ENCODE measurements at regions not wholly inside any gene's neighbourhood (a gene's known extent, or its start where the extent isn't known, plus 50 kb on each side); places are given as distances from the start of the nearest gene placed in this dataset.
A peak's percentile ranks its signal among the peaks of the same experiment; 100 is the strongest.

GRCh38 chr10:118209215-118209614, 132.9 kb downstream of the FAM204A start:
- H3K27ac Mint-ChIP-seq (ENCODE audit: unreplicated experiment) = peak overlapping the region; percentile 71
- peak overlapping the region; percentile 50 for H3K4me3 Mint-ChIP-seq (ENCODE audit: unreplicated experiment)
- no peaks in the 10 kb centered on the region for H3K36me3 Mint-ChIP-seq (ENCODE audit: unreplicated experiment)
- H3K27me3 Mint-ChIP-seq (ENCODE audit: unreplicated experiment) = no peaks in the 10 kb centered on the region
- peaks cover 8% of the 10 kb centered on the region for H3K9me3 Mint-ChIP-seq (ENCODE audit: unreplicated experiment)
- peaks cover 20% of the 10 kb centered on the region for H3K4me1 Mint-ChIP-seq (ENCODE audit: low read depth, unreplicated experiment)
- no peak for DNase-seq
- no peak for TF ChIP-seq CTCF (IDR thresholded peaks at IDR 0.05; ENCODE audit: partially characterized antibody, unreplicated experiment)

- no peak overlapping the region for H3K4me3 Mint-ChIP-seq (ENCODE audit: unreplicated experiment)
- no peak for TF ChIP-seq CTCF (IDR thresholded peaks at IDR 0.05; ENCODE audit: partially characterized antibody, unreplicated experiment)
- H3K36me3 Mint-ChIP-seq (ENCODE audit: unreplicated experiment) = no peaks in the 10 kb centered on the region
- no peak overlapping the region for H3K27ac Mint-ChIP-seq (ENCODE audit: unreplicated experiment)
- no peak for DNase-seq
- H3K9me3 Mint-ChIP-seq (ENCODE audit: unreplicated experiment) = peaks cover 8% of the 10 kb centered on the region
- peaks cover 21% of the 10 kb centered on the region for H3K4me1 Mint-ChIP-seq (ENCODE audit: low read depth, unreplicated experiment)
- no peaks in the 10 kb centered on the region for H3K27me3 Mint-ChIP-seq (ENCODE audit: unreplicated experiment)
Measured at GRCh38 chr10:118207470-118208007, 134.6 kb downstream of the FAM204A start.

GRCh38 chr10:118204292-118204943, 137.7 kb downstream of the FAM204A start:
- H3K36me3 Mint-ChIP-seq (ENCODE audit: unreplicated experiment) = no peaks in the 10 kb centered on the region
- H3K27ac Mint-ChIP-seq (ENCODE audit: unreplicated experiment) = peak overlapping the region; percentile 82
- H3K9me3 Mint-ChIP-seq (ENCODE audit: unreplicated experiment) = peaks cover 8% of the 10 kb centered on the region
- H3K4me1 Mint-ChIP-seq (ENCODE audit: low read depth, unreplicated experiment) = peaks cover 20% of the 10 kb centered on the region
- TF ChIP-seq CTCF (IDR thresholded peaks at IDR 0.05; ENCODE audit: partially characterized antibody, unreplicated experiment) = no peak
- no peaks in the 10 kb centered on the region for H3K27me3 Mint-ChIP-seq (ENCODE audit: unreplicated experiment)
- DNase-seq = no peak
- H3K4me3 Mint-ChIP-seq (ENCODE audit: unreplicated experiment) = no peak overlapping the region

GRCh38 chr10:118203461-118203860, 138.7 kb downstream of the FAM204A start:
- no peaks in the 10 kb centered on the region for H3K36me3 Mint-ChIP-seq (ENCODE audit: unreplicated experiment)
- H3K9me3 Mint-ChIP-seq (ENCODE audit: unreplicated experiment) = peaks cover 8% of the 10 kb centered on the region
- TF ChIP-seq CTCF (IDR thresholded peaks at IDR 0.05; ENCODE audit: partially characterized antibody, unreplicated experiment) = no peak
- no peak overlapping the region for H3K27ac Mint-ChIP-seq (ENCODE audit: unreplicated experiment)
- no peaks in the 10 kb centered on the region for H3K27me3 Mint-ChIP-seq (ENCODE audit: unreplicated experiment)
- H3K4me3 Mint-ChIP-seq (ENCODE audit: unreplicated experiment) = no peak overlapping the region
- no peak for DNase-seq
- peaks cover 17% of the 10 kb centered on the region for H3K4me1 Mint-ChIP-seq (ENCODE audit: low read depth, unreplicated experiment)

GRCh38 chr10:118195729-118196128, 146.4 kb downstream of the FAM204A start:
- no peak for DNase-seq
- Mint-ChIP-seq H3K4me3 (ENCODE audit: unreplicated experiment) (no peak overlapping the region), H3K9me3 (ENCODE audit: unreplicated experiment) (no peaks in the 10 kb centered on the region), H3K27ac (ENCODE audit: unreplicated experiment) (no peak overlapping the region), H3K36me3 (ENCODE audit: unreplicated experiment) (peaks cover 5% of the 10 kb centered on the region), H3K27me3 (ENCODE audit: unreplicated experiment) (no peaks in the 10 kb centered on the region), H3K4me1 (ENCODE audit: low read depth, unreplicated experiment) (no peaks in the 10 kb centered on the region)
- TF ChIP-seq CTCF (IDR thresholded peaks at IDR 0.05; ENCODE audit: partially characterized antibody, unreplicated experiment) = no peak

All from glutamatergic neuron (in vitro differentiated cells).